Umbilical cord (tissue), 1 donor: ENCODE measurements at regions not wholly inside any gene's neighbourhood (a gene's known extent, or its start where the extent isn't known, plus 50 kb on each side); places are given as distances from the start of the nearest gene placed in this dataset.
A peak's percentile ranks its signal among the peaks of the same experiment; 100 is the strongest.

Experiments
- DNase-seq: peaks from one replicate; pipeline ENCODE4 v3.0.0-alpha.2; 2015; ENCODE audit warnings: low spot score

DNA sequence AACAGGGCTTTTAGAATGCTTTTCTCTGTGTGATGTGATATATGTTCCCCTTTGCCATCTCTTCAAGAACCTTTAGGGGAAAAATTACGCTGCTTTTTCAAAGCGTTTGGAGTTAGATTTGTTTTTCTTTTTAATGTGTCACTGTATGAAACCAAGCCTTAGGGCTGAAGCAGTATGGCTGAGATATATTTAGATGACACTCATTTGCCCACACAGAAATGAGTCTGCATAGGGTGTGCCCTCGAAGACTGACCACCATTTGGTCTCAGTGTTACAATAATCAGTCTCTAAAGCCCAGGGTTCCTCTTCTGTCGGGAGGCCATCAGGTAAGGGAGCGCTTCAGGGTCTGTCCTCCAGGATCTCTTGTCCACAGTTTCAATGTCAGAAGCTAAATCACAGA is 213.0 kb upstream of the NCAM1 start:
- no peak for DNase-seq

DNA sequence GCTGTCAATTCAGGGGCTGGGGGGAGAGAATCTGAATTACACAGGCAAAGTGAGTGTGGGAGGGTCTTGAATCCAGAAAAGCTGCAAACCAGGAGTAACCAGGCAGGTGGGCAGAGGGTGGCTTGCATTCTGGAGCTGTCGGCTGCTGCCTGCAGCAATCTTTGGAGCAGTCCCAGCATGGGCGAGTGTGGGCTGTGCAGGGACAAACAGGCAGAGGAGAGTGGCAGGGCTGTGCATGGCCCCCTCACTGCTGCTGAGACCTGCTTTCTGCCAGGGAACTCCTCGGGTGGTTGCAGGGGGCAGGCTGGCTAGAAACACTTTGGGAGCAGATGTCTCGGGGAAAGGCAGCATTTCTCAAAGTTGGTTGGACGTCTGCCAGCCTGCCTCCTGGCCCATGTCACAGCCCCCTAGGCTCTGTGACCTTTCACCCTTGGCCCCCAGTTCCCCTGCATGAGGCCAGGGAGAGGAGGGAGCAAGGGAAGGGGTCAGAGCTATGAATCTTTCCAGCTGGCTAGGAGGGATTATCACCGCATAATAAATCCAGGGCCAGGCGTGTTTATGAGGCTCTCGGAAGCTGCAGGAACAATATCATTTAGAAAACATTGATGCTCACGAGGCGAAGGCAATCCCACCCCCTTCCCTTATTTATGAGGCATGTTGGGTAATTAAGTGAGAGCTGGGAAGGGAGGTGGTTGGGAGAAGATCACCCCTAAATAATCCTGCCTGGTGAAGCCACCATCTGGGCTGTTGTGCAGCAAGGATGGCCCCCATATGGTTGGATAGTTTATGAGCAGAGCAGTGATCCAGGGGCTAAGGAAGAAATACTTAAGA is 212.3 kb upstream of the NCAM1 start:
- DNase-seq = peak; percentile 26

- DNase-seq = peak; percentile 22
Measured at GRCh38 chr11:112751329-112751728, 209.9 kb upstream of the NCAM1 start.

DNA sequence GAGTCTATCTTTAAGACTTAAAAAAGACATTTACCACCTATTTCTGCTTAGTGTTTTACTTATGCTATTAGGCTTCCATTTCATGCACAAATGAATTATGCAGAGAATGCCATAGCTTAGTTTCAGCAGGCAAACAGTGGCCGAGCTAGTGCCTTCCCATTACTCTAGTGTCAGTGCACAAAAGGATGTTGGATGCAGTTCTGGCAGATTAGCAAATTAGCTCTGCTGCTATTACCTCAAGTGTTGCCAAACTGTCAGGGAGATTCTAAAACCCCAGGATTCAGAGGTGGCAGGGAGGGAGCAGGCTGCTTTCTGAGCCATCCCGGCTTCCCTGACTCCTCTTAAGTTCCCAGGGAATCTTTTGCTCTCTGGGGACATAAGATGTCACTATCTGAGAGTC is 209.4 kb upstream of the NCAM1 start:
- no peak for DNase-seq

- DNase-seq = no peak
Measured at GRCh38 chr11:112752563-112752962, 208.7 kb upstream of the NCAM1 start.

DNA sequence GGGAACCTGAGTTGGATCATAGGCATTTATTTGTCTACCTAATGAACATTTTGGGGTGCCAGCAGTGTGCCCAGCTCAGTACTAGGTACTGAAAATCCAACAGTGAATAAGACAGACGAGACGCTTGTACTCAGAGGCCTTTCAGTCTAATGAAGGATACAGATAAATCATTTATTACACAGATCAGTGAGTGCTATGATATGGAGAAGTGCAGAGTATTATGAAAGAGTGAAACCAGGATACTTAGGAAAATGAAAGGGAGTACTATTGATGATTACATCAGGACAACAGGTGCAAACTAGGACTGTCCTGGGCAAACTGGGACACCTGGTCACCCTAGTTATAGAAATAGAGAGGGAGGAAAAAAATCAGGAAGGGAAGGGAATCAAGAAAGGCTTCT is 207.5 kb upstream of the NCAM1 start:
- no peak for DNase-seq

- DNase-seq = no peak
Measured at GRCh38 chr11:112759418-112759817, 201.8 kb upstream of the NCAM1 start.

DNA sequence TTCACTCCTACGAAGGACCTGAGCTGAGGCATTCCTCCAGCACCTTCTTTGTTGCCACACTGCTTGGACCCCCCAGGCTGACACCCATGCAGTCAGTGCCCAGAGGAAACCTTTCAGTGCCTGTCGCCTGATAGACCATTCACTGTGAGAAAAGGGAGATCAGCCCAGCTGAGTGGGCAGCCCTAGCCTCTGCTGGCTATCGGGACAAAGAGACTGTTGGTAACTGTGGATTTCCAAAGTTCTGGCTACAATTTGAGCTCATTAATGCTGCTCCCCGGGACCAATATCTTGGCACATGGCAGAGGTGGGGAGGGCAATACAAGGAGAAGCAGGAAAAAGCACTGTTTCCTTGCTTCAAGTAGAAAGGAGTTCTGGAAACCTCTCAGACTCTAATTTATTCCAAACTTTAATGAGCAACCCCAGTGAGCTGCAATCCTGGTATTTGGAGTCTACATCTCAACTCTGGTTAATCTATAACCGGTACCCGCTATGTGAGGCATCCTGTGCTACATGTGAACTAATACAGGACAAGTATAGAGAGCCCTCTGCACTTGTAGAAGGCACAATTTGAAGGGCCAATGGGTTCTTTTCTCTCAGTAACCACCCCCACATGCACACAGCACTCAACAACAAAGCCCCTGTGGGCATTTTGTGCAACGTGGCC is 200.7 kb upstream of the NCAM1 start:
- DNase-seq = no peak

DNA sequence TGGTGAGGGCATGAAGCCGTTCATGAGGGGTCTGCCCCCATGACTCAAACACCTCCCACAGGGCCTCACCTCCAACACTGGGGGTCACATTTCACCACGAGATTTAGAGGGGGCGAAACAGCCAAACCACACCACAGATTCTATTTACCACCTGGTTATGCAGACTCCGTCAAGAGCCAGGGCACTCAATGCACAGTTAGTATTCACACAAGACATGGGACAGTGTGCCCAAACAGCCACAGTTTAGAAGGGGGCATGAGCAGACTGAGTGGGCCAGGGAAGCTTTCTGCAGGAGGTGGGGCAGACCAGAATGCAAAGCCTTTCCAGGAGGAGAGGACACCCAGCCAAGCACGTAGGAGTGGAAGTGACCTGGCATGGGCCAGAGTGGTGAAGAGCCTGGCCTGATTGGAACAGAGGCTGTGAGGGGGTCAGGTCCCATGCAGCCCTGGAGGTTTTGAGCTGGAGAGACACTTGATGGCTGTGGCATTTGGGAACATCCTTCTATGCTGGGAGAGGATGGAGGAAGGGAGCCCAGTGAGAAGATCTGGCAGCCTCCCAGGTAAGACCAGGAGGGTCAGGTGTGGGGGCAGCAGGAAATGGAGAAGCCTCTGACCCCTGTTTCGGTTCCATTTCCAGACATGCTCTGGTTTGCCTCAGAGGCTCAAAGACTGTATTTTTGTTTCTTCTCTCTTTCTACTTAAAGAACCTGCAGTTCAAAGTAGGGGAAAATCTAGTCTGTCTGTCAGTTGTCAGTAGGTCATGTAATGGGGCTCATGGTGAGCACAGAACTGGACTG is 199.1 kb upstream of the NCAM1 start:
- no peak for DNase-seq

- DNase-seq = peak; percentile 23
Measured at GRCh38 chr11:112762707-112763090, 198.5 kb upstream of the NCAM1 start.

- no peak for DNase-seq
Measured at GRCh38 chr11:112765337-112765736, 195.9 kb upstream of the NCAM1 start.

DNA sequence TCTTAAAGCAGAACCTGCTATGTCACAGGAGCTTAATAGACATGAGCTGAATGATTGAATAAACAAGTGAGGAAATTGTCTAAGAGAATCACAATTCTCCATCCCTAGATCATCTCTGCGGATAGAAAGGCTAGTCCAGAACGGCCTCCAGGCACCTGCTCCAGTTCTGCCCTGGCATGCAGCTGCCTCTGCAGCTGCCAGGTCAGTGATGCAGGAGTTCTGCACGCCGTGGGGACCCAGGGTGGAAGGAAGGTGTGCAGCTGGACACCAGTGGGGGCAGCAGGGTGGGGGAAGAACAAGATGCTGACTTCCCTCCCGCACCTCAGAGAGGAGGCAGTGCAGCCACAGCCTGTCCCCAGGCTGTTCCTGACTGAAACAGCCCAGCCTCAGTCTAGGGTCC is 192.1 kb upstream of the NCAM1 start:
- DNase-seq = no peak

DNA sequence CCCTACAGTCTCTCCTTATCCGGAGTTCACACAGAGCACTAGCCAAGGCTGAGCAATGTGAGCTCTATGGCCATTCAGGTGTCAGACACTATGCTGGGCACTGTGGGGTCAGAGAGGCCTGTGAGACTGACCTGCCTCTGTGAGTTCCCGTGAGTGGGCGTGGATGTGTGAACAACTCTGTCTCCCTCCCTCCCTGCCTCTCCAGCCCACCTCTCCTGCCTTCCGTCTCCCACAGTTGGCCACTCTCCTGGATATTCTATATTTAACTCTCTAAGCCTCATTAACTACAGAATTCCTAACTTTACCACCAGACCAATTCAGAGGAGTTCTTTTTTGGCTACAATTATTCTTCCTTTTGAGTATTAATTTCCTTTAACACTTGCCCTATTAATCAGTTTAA is 191.6 kb upstream of the NCAM1 start:
- DNase-seq = no peak

- DNase-seq = no peak
Measured at GRCh38 chr11:112770033-112770432, 191.2 kb upstream of the NCAM1 start.

- DNase-seq = no peak
Measured at GRCh38 chr11:112770487-112770886, 190.7 kb upstream of the NCAM1 start.

DNA sequence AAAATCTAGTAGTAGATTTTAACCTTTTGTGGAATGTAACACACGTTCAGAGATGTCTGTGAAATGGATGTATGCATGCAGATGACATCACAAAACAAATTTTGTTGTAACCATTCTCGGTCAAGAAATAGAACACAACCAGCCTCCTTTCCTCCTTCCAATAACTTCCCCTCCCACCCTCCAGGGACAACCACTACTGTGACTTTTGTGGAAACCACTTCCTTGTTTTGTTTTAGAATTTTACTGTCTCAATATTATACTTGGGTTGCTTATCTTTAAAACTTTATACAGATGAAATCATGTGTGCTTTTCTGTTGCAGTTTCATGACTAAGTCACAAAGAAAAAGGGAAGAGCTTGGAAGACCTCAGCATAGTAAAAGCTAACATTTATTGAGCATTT is 189.4 kb upstream of the NCAM1 start:
- DNase-seq = no peak

DNA sequence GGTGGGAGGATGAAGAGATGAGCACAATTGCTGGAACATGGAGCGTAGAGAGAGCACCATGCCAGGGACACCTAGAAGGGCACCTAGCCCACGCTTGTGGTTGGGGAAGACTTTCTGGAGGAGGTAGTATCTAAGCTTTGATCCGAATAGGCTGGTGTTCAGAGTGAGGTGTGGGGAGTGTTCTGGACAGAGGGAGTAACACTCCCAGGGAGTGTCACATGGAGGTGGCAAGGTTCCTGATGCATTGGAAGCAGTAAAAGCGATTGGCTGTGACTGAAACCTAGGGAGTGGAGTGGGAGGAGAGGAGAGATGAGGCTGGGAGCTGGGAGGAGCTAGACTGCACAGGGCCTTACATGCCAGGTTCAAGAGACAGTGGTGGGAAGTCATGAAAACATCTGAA is 188.0 kb upstream of the NCAM1 start:
- DNase-seq = no peak

DNA sequence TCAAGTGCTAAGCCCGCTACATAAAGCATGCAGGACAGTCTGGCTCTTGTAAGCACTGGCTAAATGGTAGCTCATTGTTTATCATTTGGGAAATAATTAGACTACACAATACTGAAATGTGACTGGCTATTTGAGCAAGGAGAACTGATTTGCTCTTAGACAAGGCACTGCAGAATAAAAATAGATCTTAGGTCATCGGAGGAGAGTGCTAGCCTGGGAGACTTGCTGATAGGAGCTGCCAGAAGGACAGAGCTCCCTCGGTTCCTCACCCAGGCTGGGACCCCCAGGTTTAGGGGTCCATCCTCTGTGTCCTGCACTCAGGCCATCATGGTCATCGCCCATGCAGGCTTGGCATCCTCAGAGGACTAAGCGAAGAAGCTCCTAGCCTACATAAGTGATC is 184.4 kb upstream of the NCAM1 start:
- DNase-seq = no peak

- peak; percentile 88 for DNase-seq
Measured at GRCh38 chr11:112777283-112777751, 183.9 kb upstream of the NCAM1 start.

- peak; percentile 64 for DNase-seq
Measured at GRCh38 chr11:112778091-112778876, 182.9 kb upstream of the NCAM1 start.

- DNase-seq = no peak
Measured at GRCh38 chr11:112778877-112779266, 182.3 kb upstream of the NCAM1 start.
